IMR-90 (cell line): ENCODE measurements at regions not wholly inside any gene's neighbourhood (a gene's known extent, or its start where the extent isn't known, plus 50 kb on each side); places are given as distances from the start of the nearest gene placed in this dataset.

ENCODE experiments used
- ATAC-seq: fragments of 200-7000 bp; cut with Tn5 transposase; 2 replicates; pipeline ENCODE4 v1.9.1; 2020; ENCODE audit warnings: low read depth, mild to moderate bottlenecking, moderate library complexity
- BruUV-seq: library from RNA; stranded (reverse); fragments of 400-500 nt; replicated peaks from 2 replicates; lab custom pipeline; 2021; lab: Mats Ljungman, UMichigan
- CTCF ChIA-PET: fragments of 300-600 bp; formaldehyde crosslinking; extraction: SDS; loops from one replicate; lab custom pipeline; 2021; ENCODE audit warnings: antibody characterized with exemption; lab: Yijun Ruan, JAX
- POLR2A ChIA-PET: fragments of 300-600 bp; sonication (Branson Sonifier 250); formaldehyde crosslinking; loops from one replicate; lab custom pipeline; 2022; ENCODE audit warnings: antibody characterized with exemption; ENCODE audit not compliant: unreplicated experiment; lab: Charles Lee
- DNase-seq: peaks from one replicate; pipeline ENCODE4 v3.0.0; 2013
- H2AFZ ChIP-seq: replicated peaks from 2 replicates; pipeline ENCODE3; 2013; ENCODE audit warnings: low read length, mild to moderate bottlenecking; ENCODE audit not compliant: poor library complexity
- H2AK5ac ChIP-seq: 2 replicates; pipeline ENCODE4 v1.6.1; 2013; ENCODE audit warnings: low read depth, low read length, inconsistent platforms
- H2AK9ac ChIP-seq: replicated peaks from 2 replicates; pipeline ENCODE3; 2013; ENCODE audit warnings: mild to moderate bottlenecking, low read depth, low read length, moderate library complexity; ENCODE audit not compliant: poor library complexity
- H2BK120ac ChIP-seq: 2 replicates; pipeline ENCODE4 v1.6.1; 2013; ENCODE audit warnings: low read depth, low read length, inconsistent platforms
- H2BK15ac ChIP-seq: 3 replicates; pipeline ENCODE4 v1.6.1; 2013; ENCODE audit warnings: low read depth, low read length, inconsistent platforms
- H2BK20ac ChIP-seq: 2 replicates; pipeline ENCODE4 v1.6.1; 2013; ENCODE audit warnings: low read depth, mild to moderate bottlenecking, inconsistent platforms, low read length, moderate library complexity
- H2BK5ac ChIP-seq: 2 replicates; pipeline ENCODE4 v1.6.1; 2013; ENCODE audit warnings: mild to moderate bottlenecking, low read depth, low read length, inconsistent platforms; ENCODE audit not compliant: poor library complexity, severe bottlenecking
- H3K14ac ChIP-seq: replicated peaks from 2 replicates; pipeline ENCODE4 v1.6.1; 2013; ENCODE audit warnings: low read depth, low read length, inconsistent platforms
- H3K18ac ChIP-seq: 2 replicates; pipeline ENCODE4 v1.6.1; 2013; ENCODE audit warnings: low read depth, low read length, control low read depth
- H3K23ac ChIP-seq: 2 replicates; pipeline ENCODE4 v1.6.1; 2013; ENCODE audit warnings: low read depth, low read length, inconsistent platforms
- H3K27ac ChIP-seq: 2 replicates; pipeline ENCODE4 v1.5.1; 2013; ENCODE audit warnings: mild to moderate bottlenecking, control low read depth, low read length; ENCODE audit not compliant: insufficient read depth
- H3K27me3 ChIP-seq: 2 replicates; pipeline ENCODE4 v1.6.1; 2013; ENCODE audit warnings: low read length; ENCODE audit not compliant: control insufficient read depth, insufficient read depth
- H3K36me3 ChIP-seq: 2 replicates; pipeline ENCODE4 v1.6.1; 2013; ENCODE audit warnings: low read length, mixed read lengths; ENCODE audit not compliant: control insufficient read depth, insufficient read depth
- H3K4ac ChIP-seq: 2 replicates; pipeline ENCODE4 v1.6.1; 2013; ENCODE audit warnings: low read depth, low read length, inconsistent platforms
- H3K4me1 ChIP-seq: 2 replicates; pipeline ENCODE4 v1.6.1; 2013; ENCODE audit warnings: low read length, mixed read lengths; ENCODE audit not compliant: control insufficient read depth, insufficient read depth
- H3K4me2 ChIP-seq: 2 replicates; pipeline ENCODE4 v1.6.1; 2013; ENCODE audit warnings: low read depth, mild to moderate bottlenecking, control low read depth, low read length, moderate library complexity
- H3K4me3 ChIP-seq: 2 replicates; pipeline ENCODE4 v1.5.1; 2013; ENCODE audit warnings: low read depth, mild to moderate bottlenecking, control low read depth, low read length, moderate library complexity; ENCODE audit not compliant: insufficient read depth
- H3K56ac ChIP-seq: 2 replicates; pipeline ENCODE4 v1.6.1; 2013; ENCODE audit warnings: low read length, inconsistent platforms; ENCODE audit not compliant: insufficient read depth; ENCODE audit errors: extremely low read depth
- H3K79me1 ChIP-seq, 2 experiments: 2 replicates each; pipeline ENCODE4 v1.6.1; 2013; ENCODE audit warnings: low read length in 2 of 2, inconsistent platforms in 1 of 2, low read depth in 1 of 2
- H3K9ac ChIP-seq: 2 replicates; pipeline ENCODE4 v1.6.1; 2013; ENCODE audit warnings: low read depth, low read length, control low read depth
- H3K9me1 ChIP-seq: 2 replicates; pipeline ENCODE4 v1.6.1; 2013; ENCODE audit warnings: low read length, inconsistent platforms; ENCODE audit not compliant: insufficient read depth
- H3K9me3 ChIP-seq: 2 replicates; pipeline ENCODE4 v1.6.1; 2013; ENCODE audit warnings: low read length; ENCODE audit not compliant: control insufficient read depth, insufficient read depth
- H4K20me1 ChIP-seq: 2 replicates; pipeline ENCODE4 v1.6.1; 2013; ENCODE audit warnings: low read length, inconsistent platforms; ENCODE audit not compliant: insufficient read depth
- H4K5ac ChIP-seq: 2 replicates; pipeline ENCODE4 v1.6.1; 2013; ENCODE audit warnings: mild to moderate bottlenecking, low read depth, low read length, control low read depth
- H4K8ac ChIP-seq, 2 experiments: 2 replicates each; pipeline ENCODE4 v1.6.1; 2013; ENCODE audit warnings: low read depth in 2 of 2, low read length in 2 of 2, control low read depth in 1 of 2, inconsistent platforms in 1 of 2
- H4K91ac ChIP-seq: 2 replicates; pipeline ENCODE4 v1.6.1; 2013; ENCODE audit warnings: low read depth, low read length, inconsistent platforms; ENCODE audit not compliant: insufficient read depth
- BHLHE40 ChIP-seq: fragments of 150-350 bp; IDR thresholded peaks from 2 replicates; pipeline ENCODE4 v1.6.1; 2016; ENCODE audit warnings: mild to moderate bottlenecking, low read depth, low read length
- CEBPB ChIP-seq: IDR thresholded peaks from 2 replicates; pipeline ENCODE4 v1.6.1; 2012; ENCODE audit warnings: low read depth, low read length, improper control_type of control experiment
- CHD1 ChIP-seq: IDR thresholded peaks from 2 replicates; pipeline ENCODE4 v1.6.1; 2012; ENCODE audit warnings: low read depth, low read length, improper control_type of control experiment
- CTCF ChIP-seq: conservative IDR thresholded peaks from 2 replicates; pipeline ENCODE4 v1.5.1; 2012; ENCODE audit warnings: mild to moderate bottlenecking, low read depth, low read length, improper control_type of control experiment
- ELK1 ChIP-seq: fragments of 150-350 bp; IDR thresholded peaks from 2 replicates; pipeline ENCODE4 v1.6.1; 2016; ENCODE audit warnings: low read depth, mild to moderate bottlenecking, low read length, moderate library complexity, borderline replicate concordance
- FOS ChIP-seq: fragments of 150-350 bp; IDR thresholded peaks from 2 replicates; pipeline ENCODE4 v1.6.1; 2016; ENCODE audit warnings: low read depth, low read length
- MAFK ChIP-seq: IDR thresholded peaks from 2 replicates; pipeline ENCODE4 v1.6.1; 2012; ENCODE audit warnings: low read depth, low read length, improper control_type of control experiment
- MAZ ChIP-seq: IDR thresholded peaks from 2 replicates; pipeline ENCODE4 v1.6.1; 2012; ENCODE audit warnings: low read depth, mild to moderate bottlenecking, low read length, improper control_type of control experiment, moderate library complexity, borderline replicate concordance
- MXI1 ChIP-seq: IDR thresholded peaks from 2 replicates; pipeline ENCODE4 v1.6.1; 2012; ENCODE audit warnings: low read depth, mild to moderate bottlenecking, low read length, moderate library complexity, borderline replicate concordance
- NFE2L2 ChIP-seq: fragments of 150-350 bp; IDR thresholded peaks from 2 replicates; pipeline ENCODE4 v1.6.1; 2016; ENCODE audit warnings: low read depth, mild to moderate bottlenecking, low read length
- POLR2A ChIP-seq: IDR thresholded peaks from 2 replicates; pipeline ENCODE4 v1.6.1; 2012; ENCODE audit warnings: mild to moderate bottlenecking, low read depth, low read length
- RAD21 ChIP-seq: IDR thresholded peaks from 2 replicates; pipeline ENCODE4 v1.6.1; 2012; ENCODE audit warnings: low read length, improper control_type of control experiment
- RCOR1 ChIP-seq: IDR thresholded peaks from 2 replicates; pipeline ENCODE4 v1.6.1; 2012; ENCODE audit warnings: mild to moderate bottlenecking, low read length, improper control_type of control experiment; ENCODE audit not compliant: insufficient replicate concordance
- RFX5 ChIP-seq: IDR thresholded peaks from 2 replicates; pipeline ENCODE4 v1.8.0; 2012; ENCODE audit warnings: low read depth, mild to moderate bottlenecking, low read length, moderate library complexity
- SMC3 ChIP-seq: fragments of 150-350 bp; IDR thresholded peaks from 2 replicates; pipeline ENCODE4 v1.6.1; 2016; ENCODE audit warnings: low read depth, mild to moderate bottlenecking, antibody characterized with exemption, low read length, moderate library complexity
- USF2 ChIP-seq: fragments of 150-350 bp; IDR thresholded peaks from 2 replicates; pipeline ENCODE4 v1.6.1; 2017; ENCODE audit warnings: mild to moderate bottlenecking, antibody characterized with exemption, low read length, low read depth
- WGBS, 2 experiments: methylation state at CpG; one replicate each; pipeline versions ENCODE4 v1.1.5 to v1.1.7; 2013; ENCODE audit warnings: missing lambda C conversion rate in 2 of 2; ENCODE audit not compliant: insufficient read length in 1 of 2; ENCODE audit errors: extremely low coverage in 2 of 2; 5-methylcytosine and 5-hydroxymethylcytosine counted together
- dilution Hi-C: fragments of 300-500 bp; cut with HindIII; formaldehyde crosslinking; loops from one replicate; pipeline ENCODE4 v1.14.3; 2018; ENCODE audit warnings: low sequenced_read_pairs; ENCODE audit not compliant: unreplicated experiment
- in situ Hi-C: fragments of 300-500 bp; cut with MboI; formaldehyde crosslinking; loops from 3 replicates; pipeline ENCODE4 v1.14.3; 2019; ENCODE audit warnings: low sequenced_read_pairs, inconsistent platforms, mixed read lengths
- intact Hi-C: fragments of 100-400 bp; cut with micrococcal nuclease; formaldehyde crosslinking; loops from 2 replicates; pipeline ENCODE4 v1.10.0; 2022

- H3K9me1 ChIP-seq, result no peaks in the 10 kb centered on the region
- H3K4me2 ChIP-seq, result no peak overlapping the region
- POLR2A ChIA-PET, result no interaction called here
- TF ChIP-seq POLR2A (no peak), NFE2L2 (no peak), RFX5 (no peak), RCOR1 (no peak), CTCF (no peak), BHLHE40 (no peak), MAZ (no peak), FOS (no peak), MAFK (no peak), MXI1 (no peak), USF2 (no peak), CEBPB (no peak), CHD1 (no peak), RAD21 (no peak), SMC3 (no peak), ELK1 (no peak)
- H2BK15ac ChIP-seq, result no peak overlapping the region
- no peaks in the 10 kb centered on the region for H4K20me1 ChIP-seq
- H3K23ac ChIP-seq, result no peak overlapping the region
- H3K4ac ChIP-seq, result no peak overlapping the region
- no peak overlapping the region for H2AK9ac ChIP-seq
- H3K36me3 ChIP-seq, result no peaks in the 10 kb centered on the region
- no peak overlapping the region for H4K8ac ChIP-seq
- DNase-seq, result no peak
- H3K27me3 ChIP-seq, result peaks cover 8% of the 10 kb centered on the region
- H2BK20ac ChIP-seq, result no peak overlapping the region
- intact Hi-C loops (no loop called here), in situ Hi-C loops (no loop called here), dilution Hi-C loops (no loop called here)
- ATAC-seq, result no peak
- no peak overlapping the region for H2BK120ac ChIP-seq
- no peak overlapping the region for H2AFZ ChIP-seq
- 51% methylated on average over 6 of the region's 10 CpGs; no CpG with 5 or more reads in 1 of the 2 experiments for WGBS, 2 experiments
- CTCF ChIA-PET, result no interaction called here
- H3K4me3 ChIP-seq, result no peak overlapping the region
- no peak overlapping the region for H3K27ac ChIP-seq
- H3K56ac ChIP-seq, result no peak overlapping the region
- no TSS peak for BruUV-seq
- H3K14ac ChIP-seq, result no peak overlapping the region
- H2BK5ac ChIP-seq, result no peak overlapping the region
- no peaks in the 10 kb centered on the region for H3K9me3 ChIP-seq
- H4K91ac ChIP-seq, result no peak overlapping the region
- no peaks in the 10 kb centered on the region for H3K79me1 ChIP-seq
- H2AK5ac ChIP-seq, result no peak overlapping the region
- H3K18ac ChIP-seq, result no peak overlapping the region
- no peak overlapping the region for H4K5ac ChIP-seq
- no peak overlapping the region for H3K9ac ChIP-seq
- no peaks in the 10 kb centered on the region for H3K4me1 ChIP-seq
Observed at GRCh38 chr17:79235808-79236207, 161.2 kb downstream of the ENGASE start.
